HCT116 (cell line): ENCODE measurements at regions not wholly inside any gene's neighbourhood (a gene's known extent, or its start where the extent isn't known, plus 50 kb on each side); places are given as distances from the start of the nearest gene placed in this dataset.

ENCODE experiments used
- ATAC-seq: fragments of 200-7000 bp; cut with Tn5 transposase; 2 replicates; pipeline ENCODE4 v1.9.1; 2020; ENCODE audit warnings: mild to moderate bottlenecking, moderate library complexity
- BruUV-seq: library from RNA; stranded (reverse); fragments of 400-500 nt; replicated peaks from 2 replicates; lab custom pipeline; 2021; lab: Mats Ljungman, UMichigan
- CTCF ChIA-PET: fragments of 300-600 bp; sonication (Branson Sonifier 250); formaldehyde crosslinking; loops from one replicate; lab custom pipeline; 2021; ENCODE audit warnings: antibody characterized with exemption; lab: Charles Lee
- POLR2A ChIA-PET: fragments of 300-600, 350-600 bp; sonication (Branson Sonifier 250); formaldehyde crosslinking; loops from one replicate; lab custom pipeline; 2021; ENCODE audit warnings: antibody characterized with exemption; lab: Charles Lee
- RAD21 ChIA-PET, 2 experiments: fragments of 300-600 bp; sonication (Branson Sonifier 250); formaldehyde crosslinking; loops; one replicate each; lab custom pipeline; 2023; ENCODE audit warnings: low total read pairs in 2 of 2; ENCODE audit not compliant: uncharacterized antibody in 2 of 2, unreplicated experiment in 2 of 2, low non-redundant PET in 1 of 2; lab: Charles Lee
- DNase-seq: peaks from one replicate; pipeline ENCODE4 v3.0.0-alpha.2; 2010; ENCODE audit warnings: low read depth, low spot score
- H2AFZ ChIP-seq: fragments of 200-600 bp; shearing (Covaris generic), sonication (generic); 2 replicates; pipeline ENCODE4 v1.6.1; 2017; ENCODE audit warnings: low read depth, mixed run types, mixed read lengths, antibody characterized with exemption, low read length; ENCODE audit not compliant: poor library complexity, severe bottlenecking
- H3K27ac ChIP-seq: 2 replicates; pipeline ENCODE4 v1.5.1; 2012; ENCODE audit warnings: low read depth, low read length
- H3K27me3 ChIP-seq: fragments of 200-600 bp; sonication (generic); 2 replicates; pipeline ENCODE4 v1.6.1; 2016; ENCODE audit warnings: mixed run types, low read length, mixed read lengths; ENCODE audit not compliant: insufficient read depth
- H3K36me3 ChIP-seq, 2 experiments: fragments of 200-500 bp in 1 of 2; fragments of 200-600 bp in 1 of 2; sonication (Bioruptor generic) in 1 of 2; sonication (generic) in 1 of 2; 2 replicates each; pipeline versions ENCODE4 v1.5.1 to v1.6.1; 2014 to 2016; ENCODE audit warnings: low read length in 2 of 2, inconsistent platforms in 1 of 2, mixed read lengths in 1 of 2, mixed run types in 1 of 2; ENCODE audit not compliant: insufficient read depth in 2 of 2, control insufficient read depth in 1 of 2
- H3K4me1 ChIP-seq, 2 experiments: fragments of 200-600 bp in 1 of 2; sonication (generic) in 1 of 2; 2 replicates each; pipeline versions ENCODE4 v1.5.1 to v1.6.1; 2012 to 2017; ENCODE audit warnings: low read length in 2 of 2, inconsistent platforms in 1 of 2, mild to moderate bottlenecking in 1 of 2, mixed read lengths in 1 of 2, mixed run types in 1 of 2, moderate library complexity in 1 of 2; ENCODE audit not compliant: insufficient read depth in 2 of 2, control insufficient read depth in 1 of 2
- H3K4me2 ChIP-seq: fragments of 200-600 bp; sonication (generic); 2 replicates; pipeline ENCODE4 v1.6.1; 2017; ENCODE audit warnings: mixed run types, low read length, mixed read lengths
- H3K4me3 ChIP-seq, 2 experiments: fragments of 200-600 bp in 1 of 2; sonication (generic) in 1 of 2; replicated peaks in 1 of 2; 2 replicates each; pipeline ENCODE4 v1.5.1; 2011 to 2016; ENCODE audit warnings: low read length in 2 of 2, control low read depth in 1 of 2, low read depth in 1 of 2, mild to moderate bottlenecking in 1 of 2, mixed read lengths in 1 of 2, mixed run types in 1 of 2
- H3K79me2 ChIP-seq: fragments of 200-600 bp; sonication (generic); 2 replicates; pipeline ENCODE4 v1.6.1; 2017; ENCODE audit warnings: mild to moderate bottlenecking, mixed run types, low read length, moderate library complexity, mixed read lengths; ENCODE audit not compliant: insufficient read depth
- H3K9ac ChIP-seq: fragments of 200-600 bp; sonication (generic); 2 replicates; pipeline ENCODE4 v1.6.1; 2016; ENCODE audit warnings: low read length, mixed read lengths
- H3K9me2 ChIP-seq: fragments of 200-600 bp; sonication (generic), shearing (Covaris generic); 2 replicates; pipeline ENCODE4 v1.6.1; 2017; ENCODE audit warnings: mixed run types, mild to moderate bottlenecking, moderate library complexity; ENCODE audit not compliant: insufficient read depth
- H3K9me3 ChIP-seq, 2 experiments: fragments of 200-500 bp in 1 of 2; fragments of 200-600 bp in 1 of 2; sonication (Bioruptor generic) in 1 of 2; sonication (generic) in 1 of 2; 2 replicates each; pipeline ENCODE4 v1.6.1; 2014 to 2017; ENCODE audit warnings: low read length in 2 of 2, mixed read lengths in 2 of 2, inconsistent platforms in 1 of 2, low read depth in 1 of 2, mild to moderate bottlenecking in 1 of 2, mixed run types in 1 of 2, moderate library complexity in 1 of 2; ENCODE audit not compliant: control insufficient read depth in 1 of 2, insufficient read depth in 1 of 2
- H4K20me1 ChIP-seq: fragments of 200-600 bp; sonication (generic), shearing (Covaris generic); 2 replicates; pipeline ENCODE4 v1.6.1; 2017; ENCODE audit warnings: mixed run types, mild to moderate bottlenecking, moderate library complexity; ENCODE audit not compliant: insufficient read depth
- CBX3 ChIP-seq: IDR thresholded peaks from 2 replicates; pipeline ENCODE4 v1.6.1; 2012; ENCODE audit warnings: low read depth
- FOSL1 ChIP-seq: IDR thresholded peaks from 2 replicates; pipeline ENCODE4 v1.6.1; 2012; ENCODE audit warnings: low read depth
- JUND ChIP-seq: IDR thresholded peaks from 2 replicates; pipeline ENCODE4 v1.6.1; 2012
- POLR2AphosphoS5 ChIP-seq: IDR thresholded peaks from 2 replicates; pipeline ENCODE4 v1.6.1; 2011; ENCODE audit warnings: mild to moderate bottlenecking, low read depth, low read length, moderate library complexity
- RAD21 ChIP-seq: IDR thresholded peaks from 2 replicates; pipeline ENCODE4 v1.6.1; 2012; ENCODE audit warnings: low read depth, mild to moderate bottlenecking
- SIN3A ChIP-seq: IDR thresholded peaks from 2 replicates; pipeline ENCODE4 v1.6.1; 2012; ENCODE audit warnings: low read depth
- SP1 ChIP-seq: IDR thresholded peaks from 2 replicates; pipeline ENCODE4 v1.6.1; 2012; ENCODE audit warnings: low read depth
- SRF ChIP-seq: IDR thresholded peaks from 2 replicates; pipeline ENCODE4 v1.6.1; 2012; ENCODE audit warnings: low read depth
- TCF7L2 ChIP-seq: IDR thresholded peaks from 2 replicates; pipeline ENCODE4 v1.7.0; 2011; ENCODE audit warnings: borderline replicate concordance, inconsistent platforms; ENCODE audit not compliant: insufficient read depth, insufficient read length; ENCODE audit errors: extremely low read depth
- YY1 ChIP-seq: IDR thresholded peaks from 2 replicates; pipeline ENCODE4 v1.6.1; 2011; ENCODE audit warnings: low read length, low read depth, moderate library complexity, mild to moderate bottlenecking; ENCODE audit not compliant: insufficient replicate concordance; ENCODE audit errors: extremely low read depth
- ZBTB33 ChIP-seq: IDR thresholded peaks from 2 replicates; pipeline ENCODE4 v1.6.1; 2011; ENCODE audit warnings: mild to moderate bottlenecking, low read length, moderate library complexity; ENCODE audit not compliant: insufficient replicate concordance; ENCODE audit errors: extremely low read depth
- intact Hi-C: fragments of 100-400 bp; cut with micrococcal nuclease; formaldehyde crosslinking; loops from 2 replicates; pipeline ENCODE4 v1.10.0; 2022
- TF ChIP-seq, protein P1 (sequence below), 3 experiments: fragments of 200-600 bp in 1 of 3; sonication (generic) in 1 of 3; IDR thresholded peaks in 2 of 3; conservative IDR thresholded peaks in 1 of 3; 2 replicates each; pipeline ENCODE4 v1.5.1; 2012 to 2017; ENCODE audit warnings: low read depth in 2 of 3, low read length in 2 of 3, antibody characterized with exemption in 1 of 3, borderline replicate concordance in 1 of 3, control low read depth in 1 of 3, mild to moderate bottlenecking in 1 of 3, mixed read lengths in 1 of 3, mixed run types in 1 of 3, moderate library complexity in 1 of 3; ENCODE audit not compliant: insufficient read depth in 1 of 3

DNA sequence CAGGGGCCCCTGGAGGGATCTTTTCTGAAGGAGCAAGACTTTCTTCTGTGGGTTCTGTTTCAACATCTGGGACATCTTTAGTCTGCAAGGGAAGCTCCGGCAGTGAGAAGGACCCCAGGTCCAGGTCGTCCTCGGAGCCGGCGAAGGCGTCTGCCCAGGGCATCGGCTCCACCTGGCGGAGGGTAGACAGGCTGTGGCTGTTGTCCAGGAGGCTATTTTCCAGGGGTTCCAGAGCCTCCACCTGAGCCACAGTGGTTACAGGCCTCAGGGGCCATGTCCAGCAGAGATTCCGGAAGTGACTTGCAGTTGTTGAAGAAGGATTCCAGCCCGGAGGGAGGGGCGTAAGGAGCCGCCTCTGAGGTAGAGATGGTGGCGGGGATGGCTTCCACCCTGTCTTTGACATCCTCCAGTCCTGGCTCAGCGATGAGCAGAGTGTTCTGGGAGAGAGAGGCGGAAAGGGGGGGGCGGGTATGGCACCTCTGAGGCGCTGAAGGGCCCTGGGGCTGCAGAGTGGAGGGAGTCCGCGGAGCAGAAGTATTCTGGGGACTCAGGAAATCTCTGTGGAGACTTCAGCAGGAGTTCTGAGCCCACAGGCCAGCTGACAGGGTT is 891.3 kb upstream of the LRRTM1 start:
- Histone ChIP-seq H3K27ac (no peak overlapping the region), H3K4me1 (no peaks in the 10 kb centered on the region), H3K9me3 (no peaks in the 10 kb centered on the region), H3K9ac (no peak overlapping the region), H3K27me3 (no peaks in the 10 kb centered on the region), H2AFZ (no peak overlapping the region), H3K9me2 (no peaks in the 10 kb centered on the region), H3K79me2 (no peaks in the 10 kb centered on the region), H3K4me3 (no peak overlapping the region), H3K4me2 (no peak overlapping the region), H3K36me3 (no peaks in the 10 kb centered on the region), H4K20me1 (no peaks in the 10 kb centered on the region)
- DNase-seq (no peak), ATAC-seq (no peak)
- BruUV-seq = no TSS peak
- ChIA-PET POLR2A (no interaction called here), RAD21 (no interaction called here), CTCF (no interaction called here)
- intact Hi-C loops = no loop called here
- TF ChIP-seq ZBTB33 = no peak
- no peak for TF ChIP-seq SRF
- TF ChIP-seq, protein P1, sequence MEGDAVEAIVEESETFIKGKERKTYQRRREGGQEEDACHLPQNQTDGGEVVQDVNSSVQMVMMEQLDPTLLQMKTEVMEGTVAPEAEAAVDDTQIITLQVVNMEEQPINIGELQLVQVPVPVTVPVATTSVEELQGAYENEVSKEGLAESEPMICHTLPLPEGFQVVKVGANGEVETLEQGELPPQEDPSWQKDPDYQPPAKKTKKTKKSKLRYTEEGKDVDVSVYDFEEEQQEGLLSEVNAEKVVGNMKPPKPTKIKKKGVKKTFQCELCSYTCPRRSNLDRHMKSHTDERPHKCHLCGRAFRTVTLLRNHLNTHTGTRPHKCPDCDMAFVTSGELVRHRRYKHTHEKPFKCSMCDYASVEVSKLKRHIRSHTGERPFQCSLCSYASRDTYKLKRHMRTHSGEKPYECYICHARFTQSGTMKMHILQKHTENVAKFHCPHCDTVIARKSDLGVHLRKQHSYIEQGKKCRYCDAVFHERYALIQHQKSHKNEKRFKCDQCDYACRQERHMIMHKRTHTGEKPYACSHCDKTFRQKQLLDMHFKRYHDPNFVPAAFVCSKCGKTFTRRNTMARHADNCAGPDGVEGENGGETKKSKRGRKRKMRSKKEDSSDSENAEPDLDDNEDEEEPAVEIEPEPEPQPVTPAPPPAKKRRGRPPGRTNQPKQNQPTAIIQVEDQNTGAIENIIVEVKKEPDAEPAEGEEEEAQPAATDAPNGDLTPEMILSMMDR (IDR thresholded peaks at IDR 0.05 in 2 of 3, conservative IDR thresholded peaks at IDR 0.05 in 1 of 3; ENCODE audit: borderline replicate concordance in 1 of 3, insufficient read depth in 1 of 3, low read depth in 2 of 3, low read length in 2 of 3) = no peak
- no peak for TF ChIP-seq SIN3A
- no peak for TF ChIP-seq CBX3
- no peak for TF ChIP-seq YY1
- no peak for TF ChIP-seq FOSL1
- TF ChIP-seq JUND = no peak
- no peak for TF ChIP-seq POLR2AphosphoS5
- no peak for TF ChIP-seq SP1
- no peak for TF ChIP-seq TCF7L2
- TF ChIP-seq RAD21 = no peak
